ENCODE measurements at regions not wholly inside any gene's neighbourhood (a gene's known extent, or its start where the extent isn't known, plus 50 kb on each side); places are given as distances from the start of the nearest gene placed in this dataset.

- Histone ChIP-seq H3K4me2 (ENCODE audit: low read depth, low read length, poor library complexity, severe bottlenecking) (no peak overlapping the region), H3K79me2 (ENCODE audit: insufficient read depth, low read length) (no peaks in the 10 kb centered on the region), H2AFZ (ENCODE audit: low read length) (no peak overlapping the region), H3K27me3 (ENCODE audit: insufficient read depth, low read length, poor library complexity, severe bottlenecking) (no peaks in the 10 kb centered on the region), H3K4me3 (ENCODE audit: low read length, poor library complexity, severe bottlenecking) (no peak overlapping the region), H3K36me3 (ENCODE audit: insufficient read depth, low read length) (no peaks in the 10 kb centered on the region), H3K9ac (ENCODE audit: low read depth, low read length, poor library complexity, severe bottlenecking) (no peak overlapping the region), H3K9me2 (replicated peaks; ENCODE audit: low read depth, low read length) (no peaks in the 10 kb centered on the region), H3K4me1 (ENCODE audit: insufficient read depth, low read length, poor library complexity, severe bottlenecking) (peaks cover 51% of the 10 kb centered on the region), H3F3A (ENCODE audit: low read depth) (no peaks in the 10 kb centered on the region), H4K20me1 (ENCODE audit: insufficient read depth, low read length, poor library complexity, severe bottlenecking) (no peaks in the 10 kb centered on the region), H3K9me3 (ENCODE audit: insufficient read depth, low read depth, low read length) (no peaks in the 10 kb centered on the region)
- no peak for TF ChIP-seq CTCF (conservative IDR thresholded peaks at IDR 0.05; ENCODE audit: low read length)
- TF ChIP-seq EZH2phosphoT487 (IDR thresholded peaks at IDR 0.05; ENCODE audit: borderline replicate concordance): no peak
Measured at GRCh38 chr11:119890466-119890865, 161.5 kb upstream of the NECTIN1 start.

- no peaks in the 10 kb centered on the region for H3F3A ChIP-seq (ENCODE audit: low read depth)
- H3K9ac ChIP-seq (ENCODE audit: low read depth, low read length, poor library complexity, severe bottlenecking): no peak overlapping the region
- no peaks in the 10 kb centered on the region for H3K9me3 ChIP-seq (ENCODE audit: insufficient read depth, low read depth, low read length)
- H3K4me3 ChIP-seq (ENCODE audit: low read length, poor library complexity, severe bottlenecking): no peak overlapping the region
- H4K20me1 ChIP-seq (ENCODE audit: insufficient read depth, low read length, poor library complexity, severe bottlenecking): no peaks in the 10 kb centered on the region
- H3K9me2 ChIP-seq (replicated peaks; ENCODE audit: low read depth, low read length): no peaks in the 10 kb centered on the region
- H3K36me3 ChIP-seq (ENCODE audit: insufficient read depth, low read length): no peaks in the 10 kb centered on the region
- peaks cover 45% of the 10 kb centered on the region for H3K4me1 ChIP-seq (ENCODE audit: insufficient read depth, low read length, poor library complexity, severe bottlenecking)
- no peak overlapping the region for H2AFZ ChIP-seq (ENCODE audit: low read length)
- H3K4me2 ChIP-seq (ENCODE audit: low read depth, low read length, poor library complexity, severe bottlenecking): no peak overlapping the region
- H3K79me2 ChIP-seq (ENCODE audit: insufficient read depth, low read length): no peaks in the 10 kb centered on the region
- H3K27me3 ChIP-seq (ENCODE audit: insufficient read depth, low read length, poor library complexity, severe bottlenecking): no peaks in the 10 kb centered on the region
- no peak for TF ChIP-seq CTCF (conservative IDR thresholded peaks at IDR 0.05; ENCODE audit: low read length)
- TF ChIP-seq EZH2phosphoT487 (IDR thresholded peaks at IDR 0.05; ENCODE audit: borderline replicate concordance): no peak
Measured at GRCh38 chr11:119889728-119890280, 160.8 kb upstream of the NECTIN1 start.

GRCh38 chr11:119889111-119889510, 160.1 kb upstream of the NECTIN1 start:
- no peaks in the 10 kb centered on the region for H3F3A ChIP-seq (ENCODE audit: low read depth)
- peaks cover 40% of the 10 kb centered on the region for H3K4me1 ChIP-seq (ENCODE audit: insufficient read depth, low read length, poor library complexity, severe bottlenecking)
- H3K79me2 ChIP-seq (ENCODE audit: insufficient read depth, low read length): no peaks in the 10 kb centered on the region
- no peaks in the 10 kb centered on the region for H3K27me3 ChIP-seq (ENCODE audit: insufficient read depth, low read length, poor library complexity, severe bottlenecking)
- H2AFZ ChIP-seq (ENCODE audit: low read length): no peak overlapping the region
- H3K4me3 ChIP-seq (ENCODE audit: low read length, poor library complexity, severe bottlenecking): no peak overlapping the region
- no peaks in the 10 kb centered on the region for H3K36me3 ChIP-seq (ENCODE audit: insufficient read depth, low read length)
- no peak overlapping the region for H3K4me2 ChIP-seq (ENCODE audit: low read depth, low read length, poor library complexity, severe bottlenecking)
- no peak overlapping the region for H3K9ac ChIP-seq (ENCODE audit: low read depth, low read length, poor library complexity, severe bottlenecking)
- no peaks in the 10 kb centered on the region for H3K9me3 ChIP-seq (ENCODE audit: insufficient read depth, low read depth, low read length)
- no peaks in the 10 kb centered on the region for H3K9me2 ChIP-seq (replicated peaks; ENCODE audit: low read depth, low read length)
- no peaks in the 10 kb centered on the region for H4K20me1 ChIP-seq (ENCODE audit: insufficient read depth, low read length, poor library complexity, severe bottlenecking)
- TF ChIP-seq EZH2phosphoT487 (IDR thresholded peaks at IDR 0.05; ENCODE audit: borderline replicate concordance): no peak
- no peak for TF ChIP-seq CTCF (conservative IDR thresholded peaks at IDR 0.05; ENCODE audit: low read length)

Data from Loucy (cell line).